ENCODE measurements at regions not wholly inside any gene's neighbourhood (a gene's known extent, or its start where the extent isn't known, plus 50 kb on each side); places are given as distances from the start of the nearest gene placed in this dataset.

DNA sequence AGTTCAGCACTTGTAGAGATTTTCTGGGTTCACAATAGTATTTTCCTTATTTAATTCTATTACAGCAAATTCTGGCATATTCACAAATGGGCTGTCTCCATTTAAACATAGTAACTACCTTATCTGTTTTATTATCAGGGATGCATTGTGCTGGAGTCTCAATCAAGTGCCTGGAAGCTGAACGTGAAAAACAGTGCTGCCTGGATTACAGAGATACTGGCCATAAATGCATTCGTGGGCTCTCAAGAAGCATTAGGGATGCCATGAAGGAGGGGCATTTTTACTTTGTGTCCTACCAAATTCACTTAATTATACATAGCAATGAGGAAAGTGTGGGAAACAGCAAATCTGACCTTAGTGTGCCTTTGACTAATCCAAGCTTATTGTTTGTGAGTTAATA is 184.6 kb downstream of the ABCC12 start:
- DNase-seq (ENCODE audit: low read depth in 2 of 2) = no peak

DNA sequence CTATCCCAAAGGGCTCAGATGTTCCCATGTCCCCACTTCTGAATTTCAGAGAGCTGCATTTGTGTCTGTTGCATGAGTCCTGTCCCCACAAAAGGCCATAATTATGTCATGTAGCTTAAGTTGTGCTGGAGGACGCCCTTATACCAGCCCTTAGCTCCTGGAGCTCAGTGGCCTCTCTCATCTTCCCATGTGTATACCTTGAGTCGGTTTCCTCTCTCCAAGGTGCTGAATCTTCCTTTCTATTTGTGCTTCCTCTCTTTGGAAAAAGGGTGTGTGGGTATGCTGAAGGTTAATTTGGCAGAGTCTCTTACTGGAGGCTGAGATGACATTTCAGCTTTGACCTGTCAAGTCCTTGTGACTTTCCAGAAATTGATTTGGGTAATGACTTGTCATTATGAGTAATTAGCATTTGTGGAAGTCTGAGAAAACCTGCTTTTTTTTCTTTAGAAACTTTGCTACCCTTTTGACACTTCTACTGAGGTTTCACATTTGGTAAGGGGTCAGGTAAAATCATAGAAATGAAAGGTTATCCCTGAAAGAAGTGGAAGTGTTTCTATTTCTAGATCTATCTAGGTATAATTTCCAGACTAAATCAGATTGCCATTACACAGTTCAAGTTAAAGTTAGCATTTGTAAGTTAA is 185.4 kb downstream of the ABCC12 start:
- peak in 1 of 2 donors; percentile 44 for DNase-seq (ENCODE audit: low read depth in 2 of 2)

DNA sequence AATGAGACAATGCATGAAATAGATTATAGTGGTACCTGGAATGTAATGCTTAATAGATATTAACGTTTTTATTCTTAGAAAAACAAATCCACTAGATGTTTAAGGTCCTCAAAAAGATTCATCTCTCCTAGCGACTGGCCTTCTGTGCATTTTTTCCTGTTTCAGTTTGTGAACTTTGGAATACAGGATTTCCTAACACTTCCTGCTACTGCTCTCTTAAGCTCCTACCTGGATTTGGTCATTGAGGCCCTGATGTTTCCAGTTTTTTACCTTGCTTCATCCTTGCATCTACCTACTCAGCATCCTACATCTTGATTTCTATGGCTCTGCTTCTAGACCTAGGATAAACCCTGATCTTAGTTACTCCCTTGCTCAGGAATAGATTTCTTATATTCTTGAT is 188.4 kb downstream of the ABCC12 start:
- DNase-seq (ENCODE audit: low read depth in 2 of 2) = no peak

DNA sequence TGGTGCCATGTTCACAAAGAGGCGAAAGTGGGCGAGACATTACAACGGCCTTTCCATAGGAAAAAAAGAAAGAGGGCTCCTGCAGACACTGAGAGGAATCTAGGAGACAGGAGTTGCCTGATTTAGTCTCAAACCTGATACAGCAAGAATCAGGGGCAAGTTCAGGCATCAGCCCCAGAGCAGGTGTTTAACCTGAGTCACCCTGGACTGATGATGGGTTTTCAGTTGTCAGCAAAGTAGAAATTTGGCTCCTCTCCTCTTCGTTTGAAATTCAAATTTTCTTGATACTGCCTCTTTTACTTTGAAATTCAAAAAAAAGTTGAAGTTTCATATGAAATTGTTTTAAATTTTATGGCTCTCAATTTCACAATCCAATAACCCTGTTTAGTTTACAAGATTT is 189.5 kb downstream of the ABCC12 start:
- DNase-seq (ENCODE audit: low read depth in 2 of 2) = no peak

DNA sequence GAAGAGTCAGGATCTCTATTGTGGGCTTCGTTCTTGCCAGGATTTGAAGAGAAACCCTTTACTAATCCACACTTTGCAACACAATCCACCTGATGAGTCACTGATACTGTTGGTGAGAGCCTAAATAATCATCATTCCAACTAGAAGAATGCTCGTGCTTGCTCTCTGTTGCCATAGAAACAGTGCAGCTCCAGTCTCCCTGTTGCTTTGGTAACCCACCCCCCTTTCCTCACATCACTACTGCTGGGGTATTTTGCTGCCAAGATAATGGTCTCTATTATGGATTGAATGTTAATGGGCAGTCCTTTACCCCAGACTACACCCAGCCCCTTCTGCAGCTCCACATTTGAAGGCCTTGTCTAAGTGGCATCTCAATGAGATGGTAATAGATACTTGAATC is 190.4 kb downstream of the ABCC12 start:
- no peak for DNase-seq (ENCODE audit: low read depth in 2 of 2)

DNA sequence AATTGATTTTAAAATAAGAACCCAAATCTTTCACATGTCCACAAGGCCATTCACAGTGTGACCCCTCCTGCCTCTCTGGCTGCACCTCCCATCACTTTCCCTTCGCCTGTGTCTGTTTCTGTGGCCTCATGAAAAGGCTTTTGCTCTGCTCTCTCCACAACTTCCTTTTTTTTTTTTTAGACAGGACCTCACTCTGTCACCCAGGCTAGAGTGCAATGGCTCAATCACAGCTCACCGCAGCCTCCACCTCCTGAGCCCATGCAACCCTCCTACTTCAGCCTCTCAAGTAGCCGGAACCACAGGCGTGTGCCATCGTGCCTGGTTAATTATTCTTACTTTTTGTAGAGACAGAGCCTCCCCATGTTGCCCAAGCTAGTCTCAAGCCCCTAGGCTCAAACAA is 197.1 kb downstream of the ABCC12 start:
- no peak for DNase-seq (ENCODE audit: low read depth in 2 of 2)

DNA sequence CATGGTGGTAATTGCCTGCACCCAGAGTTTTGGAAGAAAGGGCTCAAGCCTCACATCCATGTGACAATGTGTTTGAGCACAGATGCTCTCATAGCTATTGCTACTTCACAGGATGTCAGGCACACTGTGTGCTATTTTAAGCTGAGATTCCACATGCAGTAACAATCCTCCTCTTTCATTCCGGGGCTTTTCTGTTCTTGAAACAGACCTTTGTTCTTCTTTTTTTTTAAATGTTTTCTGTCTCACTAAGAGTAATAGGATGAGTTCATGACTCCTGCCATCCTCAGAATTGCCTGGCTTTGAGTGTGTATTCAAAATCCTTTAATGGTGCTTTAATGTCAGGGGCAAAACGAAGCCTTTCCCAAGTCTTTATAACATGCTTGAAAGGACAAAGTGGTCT is 198.9 kb downstream of the ABCC12 start:
- no peak for DNase-seq (ENCODE audit: low read depth in 2 of 2)

DNA sequence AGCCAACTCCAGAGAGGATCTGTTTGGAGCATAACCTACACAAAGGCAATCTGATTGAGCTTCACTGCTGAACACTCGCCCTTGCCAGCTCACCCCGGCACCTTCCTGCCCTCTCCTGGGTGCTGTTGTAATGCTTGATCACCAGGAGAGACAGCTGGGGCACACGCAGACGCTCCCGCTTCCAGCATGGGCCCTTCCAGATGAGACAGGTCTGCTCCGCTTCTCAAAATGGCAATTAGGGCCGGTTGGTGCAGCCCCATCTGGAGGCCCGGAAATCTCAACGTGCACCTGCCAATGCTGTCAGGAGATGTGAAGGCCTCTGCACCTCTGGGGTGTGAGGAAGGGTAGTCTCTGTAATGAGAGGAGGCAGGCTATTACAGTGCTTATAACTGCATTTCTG is 206.1 kb downstream of the ABCC12 start:
- no peak for DNase-seq (ENCODE audit: low read depth in 2 of 2)

DNA sequence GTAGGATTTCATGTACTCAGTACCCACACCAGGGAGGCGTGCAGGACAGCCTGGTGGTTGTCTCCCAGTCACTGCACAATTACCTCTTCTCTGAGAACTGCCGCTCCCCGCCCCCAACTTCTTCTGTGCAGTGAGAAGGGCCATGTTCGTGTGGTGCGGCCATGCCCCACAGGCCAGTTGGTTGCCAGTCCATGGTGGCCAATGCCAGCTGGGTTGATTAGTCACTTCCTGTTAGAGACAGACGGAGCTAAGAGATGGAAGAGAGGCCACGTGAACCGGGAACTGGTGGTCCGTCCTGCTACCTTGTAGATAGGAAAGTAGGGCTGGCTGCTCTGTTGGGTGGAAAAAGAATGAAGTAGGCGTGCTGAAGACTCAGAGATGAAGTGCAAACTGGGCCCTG is 206.5 kb downstream of the ABCC12 start:
- no peak for DNase-seq (ENCODE audit: low read depth in 2 of 2)

DNA sequence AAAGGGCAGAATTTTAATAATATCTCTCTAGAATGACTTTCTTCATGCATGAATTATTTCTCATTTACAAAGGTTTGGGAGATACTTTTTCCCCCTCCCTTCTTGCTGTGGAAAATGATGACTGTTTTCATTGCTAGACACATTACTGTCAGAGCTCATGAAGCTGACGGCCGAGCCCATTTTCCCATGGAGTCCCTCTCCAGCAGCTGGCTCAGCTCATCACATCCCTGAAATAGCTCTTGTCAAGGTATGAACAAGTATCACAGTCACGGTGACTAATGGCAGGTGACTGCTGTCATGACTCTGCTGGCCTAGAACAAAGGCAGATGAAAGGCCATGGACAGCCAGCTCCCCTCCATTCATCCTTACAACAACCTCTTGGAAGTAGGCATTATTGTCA is 208.1 kb downstream of the ABCC12 start:
- DNase-seq (ENCODE audit: low read depth in 2 of 2) = no peak

DNA sequence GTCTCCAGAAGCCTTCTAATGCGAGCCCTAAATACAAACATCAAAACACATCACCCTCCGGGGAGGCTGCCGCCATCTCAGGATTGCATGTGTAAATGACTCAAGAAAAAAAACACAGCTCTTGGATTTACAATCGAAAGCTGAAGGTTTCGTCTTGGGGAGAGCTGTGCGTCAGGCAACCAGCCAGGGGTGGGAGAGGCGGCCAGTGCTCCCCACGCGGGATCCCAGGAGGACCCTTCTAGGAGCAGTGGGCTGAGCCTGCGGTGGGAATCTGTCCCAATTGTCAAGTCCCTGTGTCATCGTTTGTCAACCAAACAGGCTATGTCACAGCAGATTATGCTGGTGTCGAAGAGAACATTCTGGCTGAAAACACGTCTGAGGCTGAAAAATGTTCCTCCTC is 209.7 kb downstream of the ABCC12 start:
- no peak for DNase-seq (ENCODE audit: low read depth in 2 of 2)

DNA sequence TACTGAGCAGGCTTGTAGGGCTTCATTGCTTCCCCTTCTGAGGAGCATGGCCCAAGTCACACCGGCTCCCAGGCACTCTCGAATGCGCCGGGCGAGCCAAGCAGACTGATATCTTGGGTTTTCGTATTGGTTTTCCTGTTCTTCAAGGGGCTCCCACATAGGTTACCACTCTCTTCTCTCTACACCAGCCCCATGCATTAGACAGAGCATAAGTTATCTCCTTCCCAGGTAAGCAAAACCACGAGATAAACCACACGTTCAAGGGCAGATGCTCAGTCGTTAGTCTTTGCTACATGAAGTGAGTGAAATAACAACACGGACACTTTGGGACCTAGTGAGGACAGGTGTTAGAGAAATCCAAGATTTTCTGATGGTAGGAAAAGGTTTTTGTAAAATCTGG is 211.2 kb downstream of the ABCC12 start:
- DNase-seq (ENCODE audit: low read depth in 2 of 2) = no peak

DNA sequence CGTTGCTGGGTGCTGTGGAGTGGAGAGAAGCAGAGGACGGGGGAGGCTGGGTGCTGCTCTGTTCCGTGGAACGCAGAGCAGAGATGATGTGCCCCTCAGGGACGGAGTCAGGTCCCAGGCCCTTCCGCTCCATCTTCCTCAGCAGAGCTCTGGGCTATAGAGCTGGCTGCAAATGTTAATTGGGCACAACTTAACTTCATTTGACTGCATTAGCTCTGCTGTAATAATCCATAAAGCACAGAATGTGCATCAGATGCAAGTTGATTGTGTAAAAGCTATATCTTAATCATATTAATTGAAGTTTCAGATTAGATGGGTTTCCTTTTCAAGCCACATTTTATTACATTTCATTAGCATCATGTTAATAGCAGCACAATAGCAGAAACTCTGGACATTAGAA is 212.6 kb downstream of the ABCC12 start:
- DNase-seq (ENCODE audit: low read depth in 2 of 2) = no peak

DNA sequence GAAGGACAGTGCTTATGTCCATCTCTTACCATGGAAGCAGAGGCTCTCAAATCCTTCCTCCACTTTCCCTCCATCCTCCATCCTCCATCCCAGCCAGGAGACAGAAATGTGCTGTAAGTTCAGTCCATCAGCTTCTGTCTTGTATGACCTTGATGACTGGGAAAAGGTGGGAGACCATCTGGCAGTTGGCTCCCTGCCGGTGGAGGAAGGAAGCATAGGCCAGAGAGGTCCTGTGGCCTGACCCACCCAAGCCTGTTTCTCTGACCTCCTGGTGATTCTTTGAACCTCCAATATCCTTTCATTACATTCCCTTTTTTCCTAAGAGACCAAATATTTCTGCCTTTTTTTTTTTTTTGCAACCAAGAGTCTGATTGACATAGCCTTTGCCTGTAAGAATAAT is 215.3 kb downstream of the ABCC12 start:
- no peak for DNase-seq (ENCODE audit: low read depth in 2 of 2)

DNA sequence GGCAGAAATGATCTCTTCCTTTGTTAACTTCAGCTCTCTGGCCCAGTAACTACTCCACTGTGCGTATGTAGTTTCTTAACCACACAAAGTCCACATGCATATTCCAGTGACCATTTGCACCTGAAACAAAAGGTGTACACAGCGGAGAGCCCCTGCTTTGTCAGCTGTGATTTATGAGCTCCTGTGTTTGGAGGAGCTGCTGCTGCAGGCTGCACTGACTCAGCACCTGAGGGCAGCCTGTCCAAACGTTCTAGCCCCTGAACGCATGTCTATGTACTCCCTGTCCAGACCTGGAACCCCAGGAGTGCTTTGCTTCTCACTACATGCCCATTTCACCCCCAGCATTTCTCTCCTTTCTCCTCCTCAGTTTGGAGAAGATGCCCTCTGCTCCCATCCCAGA is 216.1 kb downstream of the ABCC12 start:
- no peak for DNase-seq (ENCODE audit: low read depth in 2 of 2)

DNA sequence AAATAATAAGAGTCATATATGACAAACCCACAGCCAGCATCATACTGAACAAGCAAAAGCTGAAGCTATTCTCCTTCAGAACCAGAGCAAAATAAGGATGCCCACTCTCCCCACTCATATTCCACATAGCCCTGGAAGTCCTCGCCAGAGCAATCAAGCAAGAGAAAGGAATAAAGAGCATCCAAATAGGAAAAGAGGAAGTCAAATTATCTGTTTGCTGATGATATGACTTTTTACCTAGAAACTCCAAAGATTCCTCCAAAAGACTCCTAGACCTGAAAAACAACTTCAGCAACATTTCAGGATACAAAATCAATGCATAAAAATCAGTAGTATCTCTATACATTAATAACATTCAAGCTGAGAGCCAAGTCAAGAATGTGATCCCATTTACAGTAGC is 217.5 kb downstream of the ABCC12 start:
- no peak for DNase-seq (ENCODE audit: low read depth in 2 of 2)

DNA sequence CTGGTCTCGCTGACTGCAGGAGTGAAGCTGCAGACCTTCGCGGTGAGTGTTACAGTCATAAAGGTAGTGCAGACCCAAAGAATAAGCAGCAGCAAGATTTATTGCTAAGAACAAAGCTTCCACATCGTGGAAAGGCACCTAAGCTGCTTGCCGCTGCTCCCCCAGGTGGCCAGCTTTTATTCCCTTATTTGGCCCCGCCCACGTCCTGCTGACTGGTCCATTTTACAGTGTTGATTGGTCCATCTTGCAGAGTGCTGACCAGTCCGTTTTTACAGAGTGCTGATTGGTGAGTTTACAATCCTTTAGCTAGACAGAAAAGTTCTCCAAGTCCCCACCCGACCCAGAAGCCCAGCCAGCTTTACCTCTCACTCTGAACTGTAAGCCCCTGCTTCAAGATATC is 227.8 kb downstream of the ABCC12 start:
- peak in 1 of 2 donors; percentile 6 for DNase-seq (ENCODE audit: low read depth in 2 of 2)

DNA sequence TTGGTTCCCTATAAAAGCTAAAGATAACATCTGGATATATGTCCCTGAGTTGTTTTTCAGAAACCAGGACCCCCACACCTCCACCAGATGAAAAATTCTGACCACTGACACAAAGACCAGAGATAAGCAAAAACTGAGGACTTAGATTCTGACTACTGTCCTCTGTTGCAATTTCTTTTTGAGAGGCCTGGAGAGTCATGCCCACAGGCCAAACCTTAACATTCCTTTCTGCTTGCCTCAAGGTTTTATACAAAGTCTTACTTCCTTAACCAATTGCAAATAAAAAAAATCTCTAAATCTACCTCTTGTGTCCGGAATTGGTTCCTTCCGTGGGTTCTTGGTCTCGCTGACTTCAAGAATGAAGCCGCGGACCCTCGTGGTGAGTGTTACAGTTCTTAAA is 228.5 kb downstream of the ABCC12 start:
- no peak for DNase-seq (ENCODE audit: low read depth in 2 of 2)

DNA sequence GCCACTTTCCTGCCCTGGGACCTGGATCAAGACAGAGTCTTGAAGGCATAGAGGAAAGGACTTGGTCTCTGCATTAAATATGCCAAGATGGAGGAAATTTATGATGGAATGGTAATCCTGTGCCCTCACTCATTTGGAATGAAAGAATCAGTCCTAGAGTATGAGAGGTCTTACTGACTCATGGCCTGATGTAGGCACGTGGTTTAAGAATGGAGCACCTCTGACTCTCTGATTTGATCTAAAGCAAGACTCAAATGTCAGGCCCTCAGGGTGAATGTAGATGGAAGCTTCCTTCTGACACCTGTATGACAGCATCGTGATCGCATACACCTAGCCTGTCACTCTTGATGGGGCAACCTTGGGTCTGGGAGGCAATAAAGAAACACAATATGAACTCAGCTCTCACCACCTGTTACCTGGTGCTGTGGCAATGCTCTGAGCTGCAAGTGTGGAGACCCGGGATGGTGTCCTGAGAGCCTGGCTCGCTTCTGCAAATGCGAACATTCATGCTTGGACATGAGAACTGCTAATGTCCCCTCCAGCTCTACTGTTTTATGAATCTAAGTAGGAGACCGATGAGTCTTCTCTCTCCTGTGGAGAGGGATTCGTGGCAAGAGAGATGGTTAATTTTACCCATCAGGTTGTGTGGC is 229.9 kb downstream of the ABCC12 start:
- DNase-seq (ENCODE audit: low read depth in 2 of 2) = no peak

DNA sequence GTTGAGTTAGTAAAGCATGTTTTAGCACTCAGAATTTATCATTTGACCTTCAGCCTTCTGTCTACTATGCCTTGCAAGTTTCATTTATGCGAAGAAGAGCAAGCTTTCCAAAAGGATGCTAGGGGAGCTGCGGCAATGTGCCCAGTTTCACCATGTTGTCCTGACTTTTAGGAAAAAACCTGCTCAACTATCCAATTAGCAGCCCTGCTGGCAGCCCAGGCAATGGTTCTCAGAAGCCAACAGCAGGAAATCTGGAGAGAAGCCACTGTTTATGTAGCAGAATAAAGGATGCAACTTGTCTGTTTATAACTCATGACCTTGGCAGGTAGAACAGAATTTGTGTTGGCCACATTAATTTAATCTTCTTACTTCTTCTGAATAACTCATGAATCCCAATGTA is 230.8 kb downstream of the ABCC12 start:
- DNase-seq (ENCODE audit: low read depth in 2 of 2) = no peak

DNA sequence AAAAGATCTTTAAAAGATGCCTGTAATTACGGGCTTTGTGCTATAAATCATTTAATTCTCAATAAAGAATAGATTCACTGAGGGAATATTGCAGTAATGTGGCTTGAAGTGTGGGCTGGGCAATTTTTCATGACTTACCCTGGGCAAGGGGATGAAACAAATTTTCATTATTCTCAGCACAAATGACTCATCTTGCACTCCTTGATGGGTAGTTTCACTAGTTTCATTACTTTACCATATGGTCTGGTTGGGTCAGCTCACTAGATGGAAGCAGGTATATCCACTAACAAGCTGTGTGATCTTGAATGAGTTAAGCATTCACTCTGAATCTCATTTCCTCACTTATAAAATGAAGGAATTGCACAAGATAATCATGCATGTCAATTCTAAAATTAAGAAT is 234.3 kb downstream of the ABCC12 start:
- no peak for DNase-seq (ENCODE audit: low read depth in 2 of 2)

DNA sequence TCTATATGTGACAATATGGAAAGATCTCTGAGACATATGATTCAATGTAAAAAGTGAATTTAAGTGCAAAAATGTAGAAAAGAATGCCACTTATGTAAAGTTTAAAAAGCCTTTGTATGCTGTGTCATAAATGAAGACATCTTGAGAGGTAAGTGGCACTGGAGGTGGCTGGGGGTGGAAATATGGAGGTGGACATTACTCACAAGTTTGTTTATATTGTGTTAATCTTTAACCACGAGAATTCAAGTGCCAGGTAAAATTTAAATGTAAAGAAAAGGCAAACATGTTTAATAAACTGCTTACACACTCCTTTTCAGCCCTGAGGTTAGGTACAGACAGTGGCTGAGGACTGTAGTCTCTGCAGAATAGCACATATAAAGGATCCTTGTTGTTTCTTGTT is 235.1 kb downstream of the ABCC12 start:
- no peak for DNase-seq (ENCODE audit: low read depth in 2 of 2)

DNA sequence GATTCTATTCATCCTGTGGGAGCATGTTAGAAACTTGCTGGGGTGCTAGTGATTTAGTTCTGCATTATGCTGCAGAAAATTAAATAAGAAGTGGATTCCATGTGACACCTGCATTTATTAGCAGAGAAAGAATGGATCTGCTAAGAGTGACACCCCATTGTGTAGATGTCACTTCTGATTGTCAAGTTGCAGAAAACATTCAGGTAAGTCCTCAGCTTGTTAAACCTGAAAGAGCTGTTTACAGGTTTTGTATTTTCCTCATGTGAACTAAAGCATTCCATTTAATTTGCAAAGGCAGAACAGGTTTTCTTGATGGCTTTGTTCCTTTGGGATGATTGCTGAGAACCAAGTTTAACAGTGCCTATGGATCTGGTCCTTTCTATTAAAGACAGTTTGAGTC is 238.7 kb downstream of the ABCC12 start:
- DNase-seq (ENCODE audit: low read depth in 2 of 2) = no peak

DNA sequence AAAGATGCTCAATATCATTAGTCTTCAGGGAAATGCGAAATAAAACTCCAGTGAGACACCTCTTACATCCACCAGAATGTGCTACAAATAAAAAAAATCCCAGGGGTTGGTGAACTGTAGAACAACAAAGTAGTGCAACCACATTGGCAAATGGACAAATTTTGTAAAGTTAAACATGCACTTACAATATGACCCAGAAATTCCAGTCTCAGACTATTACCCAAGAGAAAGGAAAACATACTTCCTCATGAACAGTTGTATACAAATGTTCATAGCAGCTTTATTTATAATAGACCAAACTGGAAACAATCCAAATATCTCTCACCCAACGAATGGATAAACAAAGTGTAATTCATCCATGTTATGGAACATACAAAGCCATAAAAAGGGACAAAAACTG is 239.5 kb downstream of the ABCC12 start:
- no peak for DNase-seq (ENCODE audit: low read depth in 2 of 2)

Data from dermis microvascular lymphatic vessel endothelial cell (primary cell).